HCT116 (cell line): ENCODE measurements at regions not wholly inside any gene's neighbourhood (a gene's known extent, or its start where the extent isn't known, plus 50 kb on each side); places are given as distances from the start of the nearest gene placed in this dataset.

Source experiments
- ATAC-seq: fragments of 200-7000 bp; cut with Tn5 transposase; 2 replicates; pipeline ENCODE4 v1.9.1; 2020; ENCODE audit warnings: mild to moderate bottlenecking, moderate library complexity
- BruUV-seq: library from RNA; stranded (reverse); fragments of 400-500 nt; replicated peaks from 2 replicates; lab custom pipeline; 2021; lab: Mats Ljungman, UMichigan
- CTCF ChIA-PET: fragments of 300-600 bp; sonication (Branson Sonifier 250); formaldehyde crosslinking; loops from one replicate; lab custom pipeline; 2021; ENCODE audit warnings: antibody characterized with exemption; lab: Charles Lee
- POLR2A ChIA-PET: fragments of 300-600, 350-600 bp; sonication (Branson Sonifier 250); formaldehyde crosslinking; loops from one replicate; lab custom pipeline; 2021; ENCODE audit warnings: antibody characterized with exemption; lab: Charles Lee
- RAD21 ChIA-PET, 2 experiments: fragments of 300-600 bp; sonication (Branson Sonifier 250); formaldehyde crosslinking; loops; one replicate each; lab custom pipeline; 2023; ENCODE audit warnings: low total read pairs in 2 of 2; ENCODE audit not compliant: uncharacterized antibody in 2 of 2, unreplicated experiment in 2 of 2, low non-redundant PET in 1 of 2; lab: Charles Lee
- DNase-seq: peaks from one replicate; pipeline ENCODE4 v3.0.0-alpha.2; 2010; ENCODE audit warnings: low read depth, low spot score
- H2AFZ ChIP-seq: fragments of 200-600 bp; shearing (Covaris generic), sonication (generic); 2 replicates; pipeline ENCODE4 v1.6.1; 2017; ENCODE audit warnings: low read depth, mixed run types, mixed read lengths, antibody characterized with exemption, low read length; ENCODE audit not compliant: poor library complexity, severe bottlenecking
- H3K27ac ChIP-seq: 2 replicates; pipeline ENCODE4 v1.5.1; 2012; ENCODE audit warnings: low read depth, low read length
- H3K27me3 ChIP-seq: fragments of 200-600 bp; sonication (generic); 2 replicates; pipeline ENCODE4 v1.6.1; 2016; ENCODE audit warnings: mixed run types, low read length, mixed read lengths; ENCODE audit not compliant: insufficient read depth
- H3K36me3 ChIP-seq, 2 experiments: fragments of 200-500 bp in 1 of 2; fragments of 200-600 bp in 1 of 2; sonication (Bioruptor generic) in 1 of 2; sonication (generic) in 1 of 2; 2 replicates each; pipeline versions ENCODE4 v1.5.1 to v1.6.1; 2014 to 2016; ENCODE audit warnings: low read length in 2 of 2, inconsistent platforms in 1 of 2, mixed read lengths in 1 of 2, mixed run types in 1 of 2; ENCODE audit not compliant: insufficient read depth in 2 of 2, control insufficient read depth in 1 of 2
- H3K4me1 ChIP-seq, 2 experiments: fragments of 200-600 bp in 1 of 2; sonication (generic) in 1 of 2; 2 replicates each; pipeline versions ENCODE4 v1.5.1 to v1.6.1; 2012 to 2017; ENCODE audit warnings: low read length in 2 of 2, inconsistent platforms in 1 of 2, mild to moderate bottlenecking in 1 of 2, mixed read lengths in 1 of 2, mixed run types in 1 of 2, moderate library complexity in 1 of 2; ENCODE audit not compliant: insufficient read depth in 2 of 2, control insufficient read depth in 1 of 2
- H3K4me2 ChIP-seq: fragments of 200-600 bp; sonication (generic); 2 replicates; pipeline ENCODE4 v1.6.1; 2017; ENCODE audit warnings: mixed run types, low read length, mixed read lengths
- H3K4me3 ChIP-seq, 2 experiments: fragments of 200-600 bp in 1 of 2; sonication (generic) in 1 of 2; replicated peaks in 1 of 2; 2 replicates each; pipeline ENCODE4 v1.5.1; 2011 to 2016; ENCODE audit warnings: low read length in 2 of 2, control low read depth in 1 of 2, low read depth in 1 of 2, mild to moderate bottlenecking in 1 of 2, mixed read lengths in 1 of 2, mixed run types in 1 of 2
- H3K79me2 ChIP-seq: fragments of 200-600 bp; sonication (generic); 2 replicates; pipeline ENCODE4 v1.6.1; 2017; ENCODE audit warnings: mild to moderate bottlenecking, mixed run types, low read length, moderate library complexity, mixed read lengths; ENCODE audit not compliant: insufficient read depth
- H3K9ac ChIP-seq: fragments of 200-600 bp; sonication (generic); 2 replicates; pipeline ENCODE4 v1.6.1; 2016; ENCODE audit warnings: low read length, mixed read lengths
- H3K9me2 ChIP-seq: fragments of 200-600 bp; sonication (generic), shearing (Covaris generic); 2 replicates; pipeline ENCODE4 v1.6.1; 2017; ENCODE audit warnings: mixed run types, mild to moderate bottlenecking, moderate library complexity; ENCODE audit not compliant: insufficient read depth
- H3K9me3 ChIP-seq, 2 experiments: fragments of 200-500 bp in 1 of 2; fragments of 200-600 bp in 1 of 2; sonication (Bioruptor generic) in 1 of 2; sonication (generic) in 1 of 2; 2 replicates each; pipeline ENCODE4 v1.6.1; 2014 to 2017; ENCODE audit warnings: low read length in 2 of 2, mixed read lengths in 2 of 2, inconsistent platforms in 1 of 2, low read depth in 1 of 2, mild to moderate bottlenecking in 1 of 2, mixed run types in 1 of 2, moderate library complexity in 1 of 2; ENCODE audit not compliant: control insufficient read depth in 1 of 2, insufficient read depth in 1 of 2
- H4K20me1 ChIP-seq: fragments of 200-600 bp; sonication (generic), shearing (Covaris generic); 2 replicates; pipeline ENCODE4 v1.6.1; 2017; ENCODE audit warnings: mixed run types, mild to moderate bottlenecking, moderate library complexity; ENCODE audit not compliant: insufficient read depth
- CBX3 ChIP-seq: IDR thresholded peaks from 2 replicates; pipeline ENCODE4 v1.6.1; 2012; ENCODE audit warnings: low read depth
- EGR1 ChIP-seq: IDR thresholded peaks from 2 replicates; pipeline ENCODE4 v1.6.1; 2012; ENCODE audit warnings: low read depth
- ELF1 ChIP-seq: IDR thresholded peaks from 2 replicates; pipeline ENCODE4 v1.6.1; 2012; ENCODE audit warnings: low read depth, borderline replicate concordance
- EZH2phosphoT487 ChIP-seq: fragments of 200-600 bp; IDR thresholded peaks from 2 replicates; pipeline ENCODE4 v1.6.1; 2018; ENCODE audit warnings: antibody characterized with exemption, borderline replicate concordance
- FOSL1 ChIP-seq: IDR thresholded peaks from 2 replicates; pipeline ENCODE4 v1.6.1; 2012; ENCODE audit warnings: low read depth
- JUND ChIP-seq: IDR thresholded peaks from 2 replicates; pipeline ENCODE4 v1.6.1; 2012
- POLR2A ChIP-seq: IDR thresholded peaks from 2 replicates; pipeline ENCODE4 v1.7.0; 2011; ENCODE audit warnings: borderline replicate concordance; ENCODE audit not compliant: insufficient read depth, insufficient read length; ENCODE audit errors: extremely low read depth
- POLR2AphosphoS5 ChIP-seq: IDR thresholded peaks from 2 replicates; pipeline ENCODE4 v1.6.1; 2011; ENCODE audit warnings: mild to moderate bottlenecking, low read depth, low read length, moderate library complexity
- RAD21 ChIP-seq: IDR thresholded peaks from 2 replicates; pipeline ENCODE4 v1.6.1; 2012; ENCODE audit warnings: low read depth, mild to moderate bottlenecking
- SIN3A ChIP-seq: IDR thresholded peaks from 2 replicates; pipeline ENCODE4 v1.6.1; 2012; ENCODE audit warnings: low read depth
- SRF ChIP-seq: IDR thresholded peaks from 2 replicates; pipeline ENCODE4 v1.6.1; 2012; ENCODE audit warnings: low read depth
- TCF7L2 ChIP-seq: IDR thresholded peaks from 2 replicates; pipeline ENCODE4 v1.7.0; 2011; ENCODE audit warnings: borderline replicate concordance, inconsistent platforms; ENCODE audit not compliant: insufficient read depth, insufficient read length; ENCODE audit errors: extremely low read depth
- YY1 ChIP-seq: IDR thresholded peaks from 2 replicates; pipeline ENCODE4 v1.6.1; 2011; ENCODE audit warnings: low read length, low read depth, moderate library complexity, mild to moderate bottlenecking; ENCODE audit not compliant: insufficient replicate concordance; ENCODE audit errors: extremely low read depth
- ZFX ChIP-seq: fragments of 450-650 bp; IDR thresholded peaks from 2 replicates; pipeline ENCODE4 v1.6.1; 2017
- ZNF274 ChIP-seq: fragments of 200-500 bp; sonication (Bioruptor generic); IDR thresholded peaks from 2 replicates; pipeline ENCODE4 v1.6.1; 2014; ENCODE audit warnings: mild to moderate bottlenecking, low read depth, low read length, inconsistent platforms
- intact Hi-C: fragments of 100-400 bp; cut with micrococcal nuclease; formaldehyde crosslinking; loops from 2 replicates; pipeline ENCODE4 v1.10.0; 2022
- TF ChIP-seq, protein P1 (sequence below), 3 experiments: fragments of 200-600 bp in 1 of 3; sonication (generic) in 1 of 3; IDR thresholded peaks in 2 of 3; conservative IDR thresholded peaks in 1 of 3; 2 replicates each; pipeline ENCODE4 v1.5.1; 2012 to 2017; ENCODE audit warnings: low read depth in 2 of 3, low read length in 2 of 3, antibody characterized with exemption in 1 of 3, borderline replicate concordance in 1 of 3, control low read depth in 1 of 3, mild to moderate bottlenecking in 1 of 3, mixed read lengths in 1 of 3, mixed run types in 1 of 3, moderate library complexity in 1 of 3; ENCODE audit not compliant: insufficient read depth in 1 of 3
- TF ChIP-seq, protein P2 (sequence below): IDR thresholded peaks from 2 replicates; pipeline ENCODE4 v1.6.1; 2012; ENCODE audit warnings: low read depth
- TF ChIP-seq, protein P3 (sequence below): IDR thresholded peaks from 2 replicates; pipeline ENCODE4 v1.6.1; 2012
- TF ChIP-seq, protein P4 (sequence below): IDR thresholded peaks from 2 replicates; pipeline ENCODE4 v1.6.1; 2012
- TF ChIP-seq, protein P5 (sequence below): IDR thresholded peaks from 2 replicates; pipeline ENCODE4 v1.6.1; 2011; ENCODE audit warnings: mild to moderate bottlenecking, low read length, moderate library complexity; ENCODE audit not compliant: insufficient replicate concordance; ENCODE audit errors: extremely low read depth

DNA sequence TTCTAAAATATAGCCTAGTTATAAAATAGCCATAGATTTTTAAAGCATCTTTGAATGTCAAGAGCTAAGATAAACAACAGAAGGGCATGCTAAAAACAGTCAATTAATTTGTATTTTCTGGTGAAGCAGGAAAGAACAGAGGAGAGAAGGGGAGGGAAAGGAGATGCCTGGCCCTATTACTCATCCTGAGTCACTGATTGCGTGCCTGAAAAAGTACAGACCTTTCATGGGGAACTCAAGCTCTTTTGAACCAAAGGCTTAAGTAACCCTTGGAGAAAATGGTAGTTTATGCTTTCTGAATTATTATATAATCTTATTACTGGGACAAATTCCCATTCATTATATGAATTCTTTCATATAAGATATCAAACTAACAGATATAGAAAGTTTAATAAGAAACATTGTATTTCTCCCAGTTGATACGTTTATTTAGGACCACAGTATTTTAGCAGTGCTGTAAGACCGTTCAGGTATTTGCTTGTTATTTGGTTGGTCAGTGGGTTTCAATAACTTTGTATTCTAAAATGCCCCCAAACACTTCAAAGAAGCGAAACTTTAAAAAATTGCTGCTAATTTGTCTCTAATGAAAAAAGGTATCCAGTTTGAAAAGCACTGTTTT is 151.3 kb downstream of the HGF start:
- H3K9me3 ChIP-seq, result no peaks in the 10 kb centered on the region
- H3K79me2 ChIP-seq, result no peaks in the 10 kb centered on the region
- H3K4me3 ChIP-seq, result peak overlapping the region in 1 of 2 experiments; percentile 2; a peak in 1 of 4 replicates
- peak overlapping the region; percentile 99 for H2AFZ ChIP-seq
- no peak overlapping the region for H3K27ac ChIP-seq
- intact Hi-C loops, result no loop called here
- H3K4me1 ChIP-seq, result peaks cover 16 to 28% of the 10 kb centered on the region in 2 experiments
- H3K9ac ChIP-seq, result 0 out of 2 replicates have a peak overlapping the region, but pooled peaks have one; percentile 8
- H3K27me3 ChIP-seq, result no peaks in the 10 kb centered on the region
- DNase-seq (peak; percentile 80), ATAC-seq (peak; percentile 93)
- RAD21 ChIA-PET, result no interaction called here
- H3K36me3 ChIP-seq, result no peaks in the 10 kb centered on the region
- no TSS peak for BruUV-seq
- peak overlapping the region; percentile 69 for H3K4me2 ChIP-seq
- 0 out of 2 replicates have a peak, but pooled peaks cover 3% of the 10 kb centered on the region for H3K9me2 ChIP-seq
- POLR2A ChIA-PET, result no interaction called here
- CTCF ChIA-PET, result no interaction called here
- H4K20me1 ChIP-seq, result no peaks in the 10 kb centered on the region
- TF ChIP-seq, protein P1, sequence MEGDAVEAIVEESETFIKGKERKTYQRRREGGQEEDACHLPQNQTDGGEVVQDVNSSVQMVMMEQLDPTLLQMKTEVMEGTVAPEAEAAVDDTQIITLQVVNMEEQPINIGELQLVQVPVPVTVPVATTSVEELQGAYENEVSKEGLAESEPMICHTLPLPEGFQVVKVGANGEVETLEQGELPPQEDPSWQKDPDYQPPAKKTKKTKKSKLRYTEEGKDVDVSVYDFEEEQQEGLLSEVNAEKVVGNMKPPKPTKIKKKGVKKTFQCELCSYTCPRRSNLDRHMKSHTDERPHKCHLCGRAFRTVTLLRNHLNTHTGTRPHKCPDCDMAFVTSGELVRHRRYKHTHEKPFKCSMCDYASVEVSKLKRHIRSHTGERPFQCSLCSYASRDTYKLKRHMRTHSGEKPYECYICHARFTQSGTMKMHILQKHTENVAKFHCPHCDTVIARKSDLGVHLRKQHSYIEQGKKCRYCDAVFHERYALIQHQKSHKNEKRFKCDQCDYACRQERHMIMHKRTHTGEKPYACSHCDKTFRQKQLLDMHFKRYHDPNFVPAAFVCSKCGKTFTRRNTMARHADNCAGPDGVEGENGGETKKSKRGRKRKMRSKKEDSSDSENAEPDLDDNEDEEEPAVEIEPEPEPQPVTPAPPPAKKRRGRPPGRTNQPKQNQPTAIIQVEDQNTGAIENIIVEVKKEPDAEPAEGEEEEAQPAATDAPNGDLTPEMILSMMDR (IDR thresholded peaks at IDR 0.05 in 2 of 3, conservative IDR thresholded peaks at IDR 0.05 in 1 of 3; ENCODE audit: borderline replicate concordance in 1 of 3, insufficient read depth in 1 of 3, low read depth in 2 of 3, low read length in 2 of 3), result no peak
- TF ChIP-seq RAD21 (no peak), FOSL1 (peak; percentile 97), SRF (peak; percentile 67), ZNF274 (no peak), POLR2A (no peak), YY1 (no peak), POLR2AphosphoS5 (no peak), TCF7L2 (peak; percentile 41), JUND (peak; percentile 84), ELF1 (no peak), ZFX (no peak), EGR1 (peak; percentile 18; the same call in 1 of the 2 replicates), CBX3 (peak; percentile 89), SIN3A (peak; percentile 34; the same call in 1 of the 2 replicates), EZH2phosphoT487 (no peak)
- TF ChIP-seq, protein P2, sequence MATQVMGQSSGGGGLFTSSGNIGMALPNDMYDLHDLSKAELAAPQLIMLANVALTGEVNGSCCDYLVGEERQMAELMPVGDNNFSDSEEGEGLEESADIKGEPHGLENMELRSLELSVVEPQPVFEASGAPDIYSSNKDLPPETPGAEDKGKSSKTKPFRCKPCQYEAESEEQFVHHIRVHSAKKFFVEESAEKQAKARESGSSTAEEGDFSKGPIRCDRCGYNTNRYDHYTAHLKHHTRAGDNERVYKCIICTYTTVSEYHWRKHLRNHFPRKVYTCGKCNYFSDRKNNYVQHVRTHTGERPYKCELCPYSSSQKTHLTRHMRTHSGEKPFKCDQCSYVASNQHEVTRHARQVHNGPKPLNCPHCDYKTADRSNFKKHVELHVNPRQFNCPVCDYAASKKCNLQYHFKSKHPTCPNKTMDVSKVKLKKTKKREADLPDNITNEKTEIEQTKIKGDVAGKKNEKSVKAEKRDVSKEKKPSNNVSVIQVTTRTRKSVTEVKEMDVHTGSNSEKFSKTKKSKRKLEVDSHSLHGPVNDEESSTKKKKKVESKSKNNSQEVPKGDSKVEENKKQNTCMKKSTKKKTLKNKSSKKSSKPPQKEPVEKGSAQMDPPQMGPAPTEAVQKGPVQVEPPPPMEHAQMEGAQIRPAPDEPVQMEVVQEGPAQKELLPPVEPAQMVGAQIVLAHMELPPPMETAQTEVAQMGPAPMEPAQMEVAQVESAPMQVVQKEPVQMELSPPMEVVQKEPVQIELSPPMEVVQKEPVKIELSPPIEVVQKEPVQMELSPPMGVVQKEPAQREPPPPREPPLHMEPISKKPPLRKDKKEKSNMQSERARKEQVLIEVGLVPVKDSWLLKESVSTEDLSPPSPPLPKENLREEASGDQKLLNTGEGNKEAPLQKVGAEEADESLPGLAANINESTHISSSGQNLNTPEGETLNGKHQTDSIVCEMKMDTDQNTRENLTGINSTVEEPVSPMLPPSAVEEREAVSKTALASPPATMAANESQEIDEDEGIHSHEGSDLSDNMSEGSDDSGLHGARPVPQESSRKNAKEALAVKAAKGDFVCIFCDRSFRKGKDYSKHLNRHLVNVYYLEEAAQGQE, result no peak
- TF ChIP-seq, protein P3, sequence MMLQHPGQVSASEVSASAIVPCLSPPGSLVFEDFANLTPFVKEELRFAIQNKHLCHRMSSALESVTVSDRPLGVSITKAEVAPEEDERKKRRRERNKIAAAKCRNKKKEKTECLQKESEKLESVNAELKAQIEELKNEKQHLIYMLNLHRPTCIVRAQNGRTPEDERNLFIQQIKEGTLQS, result peak; percentile 53; the same call in 1 of the 2 replicates
- TF ChIP-seq, protein P4, sequence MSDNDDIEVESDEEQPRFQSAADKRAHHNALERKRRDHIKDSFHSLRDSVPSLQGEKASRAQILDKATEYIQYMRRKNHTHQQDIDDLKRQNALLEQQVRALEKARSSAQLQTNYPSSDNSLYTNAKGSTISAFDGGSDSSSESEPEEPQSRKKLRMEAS, result no peak
- TF ChIP-seq, protein P5, sequence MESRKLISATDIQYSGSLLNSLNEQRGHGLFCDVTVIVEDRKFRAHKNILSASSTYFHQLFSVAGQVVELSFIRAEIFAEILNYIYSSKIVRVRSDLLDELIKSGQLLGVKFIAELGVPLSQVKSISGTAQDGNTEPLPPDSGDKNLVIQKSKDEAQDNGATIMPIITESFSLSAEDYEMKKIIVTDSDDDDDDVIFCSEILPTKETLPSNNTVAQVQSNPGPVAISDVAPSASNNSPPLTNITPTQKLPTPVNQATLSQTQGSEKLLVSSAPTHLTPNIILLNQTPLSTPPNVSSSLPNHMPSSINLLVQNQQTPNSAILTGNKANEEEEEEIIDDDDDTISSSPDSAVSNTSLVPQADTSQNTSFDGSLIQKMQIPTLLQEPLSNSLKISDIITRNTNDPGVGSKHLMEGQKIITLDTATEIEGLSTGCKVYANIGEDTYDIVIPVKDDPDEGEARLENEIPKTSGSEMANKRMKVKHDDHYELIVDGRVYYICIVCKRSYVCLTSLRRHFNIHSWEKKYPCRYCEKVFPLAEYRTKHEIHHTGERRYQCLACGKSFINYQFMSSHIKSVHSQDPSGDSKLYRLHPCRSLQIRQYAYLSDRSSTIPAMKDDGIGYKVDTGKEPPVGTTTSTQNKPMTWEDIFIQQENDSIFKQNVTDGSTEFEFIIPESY, result no peak
